MM.1S (cell line): ENCODE measurements at regions not wholly inside any gene's neighbourhood (a gene's known extent, or its start where the extent isn't known, plus 50 kb on each side); places are given as distances from the start of the nearest gene placed in this dataset.

Experiments used
- DNase-seq: peaks from one replicate; pipeline ENCODE4 v3.0.0-alpha.2; 2015
- H2AFZ ChIP-seq: fragments of 300-600 bp; sonication (generic); 2 replicates; pipeline ENCODE4 v1.6.0; 2016; ENCODE audit warnings: antibody characterized with exemption, low read length
- H3F3A ChIP-seq: fragments of 300-600 bp; sonication (generic); 2 replicates; pipeline ENCODE4 v1.6.1; 2016; ENCODE audit warnings: mild to moderate bottlenecking, antibody characterized with exemption, low read length, moderate library complexity, mixed read lengths; ENCODE audit not compliant: insufficient read depth
- H3K27ac ChIP-seq: fragments of 300-600 bp; sonication (generic); 2 replicates; pipeline ENCODE4 v1.5.1; 2016; ENCODE audit warnings: mild to moderate bottlenecking, low read length
- H3K27me3 ChIP-seq: fragments of 300-600 bp; sonication (generic); replicated peaks from 2 replicates; pipeline ENCODE4 v1.6.0; 2016; ENCODE audit warnings: low read length; ENCODE audit not compliant: insufficient read depth
- H3K36me3 ChIP-seq: fragments of 300-600 bp; sonication (generic); replicated peaks from 2 replicates; pipeline ENCODE4 v1.6.1; 2016; ENCODE audit warnings: mild to moderate bottlenecking, low read length, mixed read lengths; ENCODE audit not compliant: insufficient read depth
- H3K4me1 ChIP-seq: fragments of 300-600 bp; sonication (generic); 2 replicates; pipeline ENCODE4 v1.6.1; 2016; ENCODE audit warnings: low read length, mixed read lengths
- H3K4me2 ChIP-seq: fragments of 300-600 bp; sonication (generic); 2 replicates; pipeline ENCODE4 v1.6.0; 2016; ENCODE audit warnings: low read depth, low read length
- H3K4me3 ChIP-seq: fragments of 300-600 bp; sonication (generic); 2 replicates; pipeline ENCODE4 v1.5.1; 2016; ENCODE audit warnings: low read length, mixed read lengths
- H3K79me2 ChIP-seq: fragments of 300-600 bp; sonication (generic); 2 replicates; pipeline ENCODE4 v1.6.1; 2016; ENCODE audit warnings: mixed run types, low read length, mixed read lengths
- H3K9ac ChIP-seq: fragments of 300-600 bp; sonication (generic); 2 replicates; pipeline ENCODE4 v1.6.1; 2016; ENCODE audit warnings: low read length, mixed read lengths
- H3K9me2 ChIP-seq: fragments of 300-600 bp; sonication (generic); replicated peaks from 2 replicates; pipeline ENCODE4 v1.6.1; 2016; ENCODE audit warnings: mild to moderate bottlenecking, low read length, mixed read lengths; ENCODE audit not compliant: insufficient read depth
- H3K9me3 ChIP-seq: fragments of 300-600 bp; sonication (generic); replicated peaks from 2 replicates; pipeline ENCODE4 v1.6.1; 2016; ENCODE audit warnings: mild to moderate bottlenecking, low read length, mixed read lengths; ENCODE audit not compliant: insufficient read depth
- H4K20me1 ChIP-seq: fragments of 300-600 bp; sonication (generic); 2 replicates; pipeline ENCODE4 v1.6.1; 2016; ENCODE audit warnings: mild to moderate bottlenecking, low read length, moderate library complexity, mixed read lengths; ENCODE audit not compliant: insufficient read depth
- EZH2 ChIP-seq: fragments of 300-600 bp; sonication (generic); optimal IDR thresholded peaks from 2 replicates; pipeline ENCODE3; 2017; ENCODE audit warnings: low read depth, mild to moderate bottlenecking, antibody characterized with exemption, low read length, mixed read lengths
- EZH2phosphoT487 ChIP-seq: fragments of 300-600 bp; sonication (generic); IDR thresholded peaks from 2 replicates; pipeline ENCODE4 v1.6.1; 2018; ENCODE audit warnings: antibody characterized with exemption, low read length
- TF ChIP-seq, protein P1 (sequence below): fragments of 300-600 bp; sonication (generic); IDR thresholded peaks from 2 replicates; pipeline ENCODE4 v1.5.1; 2016; ENCODE audit warnings: antibody characterized with exemption, low read length, mixed read lengths

- no peak overlapping the region for H3K4me2 ChIP-seq
- H3K9me3 ChIP-seq = no peaks in the 10 kb centered on the region
- no peaks in the 10 kb centered on the region for H3K36me3 ChIP-seq
- no peak overlapping the region for H3K9ac ChIP-seq
- H2AFZ ChIP-seq = no peak overlapping the region
- H3K4me3 ChIP-seq = no peak overlapping the region
- no peaks in the 10 kb centered on the region for H3F3A ChIP-seq
- H3K9me2 ChIP-seq = no peaks in the 10 kb centered on the region
- DNase-seq = no peak
- no peaks in the 10 kb centered on the region for H3K27me3 ChIP-seq
- H3K4me1 ChIP-seq = no peaks in the 10 kb centered on the region
- no peaks in the 10 kb centered on the region for H4K20me1 ChIP-seq
- no peak overlapping the region for H3K27ac ChIP-seq
- TF ChIP-seq EZH2phosphoT487 (no peak), EZH2 (no peak)
- TF ChIP-seq, protein P1, sequence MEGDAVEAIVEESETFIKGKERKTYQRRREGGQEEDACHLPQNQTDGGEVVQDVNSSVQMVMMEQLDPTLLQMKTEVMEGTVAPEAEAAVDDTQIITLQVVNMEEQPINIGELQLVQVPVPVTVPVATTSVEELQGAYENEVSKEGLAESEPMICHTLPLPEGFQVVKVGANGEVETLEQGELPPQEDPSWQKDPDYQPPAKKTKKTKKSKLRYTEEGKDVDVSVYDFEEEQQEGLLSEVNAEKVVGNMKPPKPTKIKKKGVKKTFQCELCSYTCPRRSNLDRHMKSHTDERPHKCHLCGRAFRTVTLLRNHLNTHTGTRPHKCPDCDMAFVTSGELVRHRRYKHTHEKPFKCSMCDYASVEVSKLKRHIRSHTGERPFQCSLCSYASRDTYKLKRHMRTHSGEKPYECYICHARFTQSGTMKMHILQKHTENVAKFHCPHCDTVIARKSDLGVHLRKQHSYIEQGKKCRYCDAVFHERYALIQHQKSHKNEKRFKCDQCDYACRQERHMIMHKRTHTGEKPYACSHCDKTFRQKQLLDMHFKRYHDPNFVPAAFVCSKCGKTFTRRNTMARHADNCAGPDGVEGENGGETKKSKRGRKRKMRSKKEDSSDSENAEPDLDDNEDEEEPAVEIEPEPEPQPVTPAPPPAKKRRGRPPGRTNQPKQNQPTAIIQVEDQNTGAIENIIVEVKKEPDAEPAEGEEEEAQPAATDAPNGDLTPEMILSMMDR = no peak
- H3K79me2 ChIP-seq = no peaks in the 10 kb centered on the region
Measured at GRCh38 chr5:104265531-104266140, 703.0 kb upstream of the NUDT12 start.

GRCh38 chr5:104247260-104247659 lies 684.7 kb upstream of the NUDT12 start:
- no peaks in the 10 kb centered on the region for H3K9me2 ChIP-seq
- H3K4me1 ChIP-seq = no peaks in the 10 kb centered on the region
- TF ChIP-seq EZH2phosphoT487 (no peak), EZH2 (no peak)
- TF ChIP-seq, protein P1 = no peak
- H4K20me1 ChIP-seq = no peaks in the 10 kb centered on the region
- no peaks in the 10 kb centered on the region for H3F3A ChIP-seq
- no peak overlapping the region for H3K9ac ChIP-seq
- H2AFZ ChIP-seq = no peak overlapping the region
- no peak overlapping the region for H3K27ac ChIP-seq
- no peaks in the 10 kb centered on the region for H3K79me2 ChIP-seq
- DNase-seq = no peak
- H3K36me3 ChIP-seq = no peaks in the 10 kb centered on the region
- no peaks in the 10 kb centered on the region for H3K27me3 ChIP-seq
- H3K9me3 ChIP-seq = no peaks in the 10 kb centered on the region
- H3K4me2 ChIP-seq = no peak overlapping the region
- no peak overlapping the region for H3K4me3 ChIP-seq

GRCh38 chr5:104241046-104241445 lies 678.5 kb upstream of the NUDT12 start:
- Histone ChIP-seq H3K9ac (no peak overlapping the region), H3K9me2 (no peaks in the 10 kb centered on the region), H3K9me3 (no peaks in the 10 kb centered on the region), H3K27me3 (no peaks in the 10 kb centered on the region), H3F3A (no peaks in the 10 kb centered on the region), H3K36me3 (no peaks in the 10 kb centered on the region), H4K20me1 (no peaks in the 10 kb centered on the region), H3K4me3 (no peak overlapping the region), H3K4me2 (no peak overlapping the region), H3K27ac (no peak overlapping the region), H3K79me2 (no peaks in the 10 kb centered on the region), H3K4me1 (no peaks in the 10 kb centered on the region), H2AFZ (no peak overlapping the region)
- DNase-seq = no peak
- TF ChIP-seq EZH2 = no peak
- TF ChIP-seq EZH2phosphoT487 = no peak
- TF ChIP-seq, protein P1 = no peak
